ENCODE measurements at regions not wholly inside any gene's neighbourhood (a gene's known extent, or its start where the extent isn't known, plus 50 kb on each side); places are given as distances from the start of the nearest gene placed in this dataset.

GRCh38 chr2:171225302-171225980, 64.7 kb upstream of the TLK1 start:
- no peak for DNase-seq

DNA sequence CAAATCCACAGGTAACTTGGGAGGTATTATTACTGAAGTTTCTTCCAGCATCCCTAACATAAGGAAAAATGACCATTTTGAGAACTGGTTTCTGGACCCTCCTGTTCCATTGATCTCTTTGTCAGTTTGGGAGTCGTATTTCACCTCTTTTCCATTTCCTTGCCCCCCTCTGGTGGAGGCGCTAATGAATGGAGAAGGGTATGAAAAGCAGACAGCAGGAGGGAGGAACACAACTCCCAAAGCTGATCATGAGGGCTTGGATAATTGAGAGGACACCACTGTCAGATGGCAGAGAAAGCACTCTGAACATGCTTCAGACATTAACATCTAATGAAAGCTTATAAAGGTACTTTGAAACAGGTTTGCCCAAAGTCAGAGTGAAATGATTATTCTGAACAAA, 56.6 kb upstream of the TLK1 start:
- DNase-seq: no peak

DNA sequence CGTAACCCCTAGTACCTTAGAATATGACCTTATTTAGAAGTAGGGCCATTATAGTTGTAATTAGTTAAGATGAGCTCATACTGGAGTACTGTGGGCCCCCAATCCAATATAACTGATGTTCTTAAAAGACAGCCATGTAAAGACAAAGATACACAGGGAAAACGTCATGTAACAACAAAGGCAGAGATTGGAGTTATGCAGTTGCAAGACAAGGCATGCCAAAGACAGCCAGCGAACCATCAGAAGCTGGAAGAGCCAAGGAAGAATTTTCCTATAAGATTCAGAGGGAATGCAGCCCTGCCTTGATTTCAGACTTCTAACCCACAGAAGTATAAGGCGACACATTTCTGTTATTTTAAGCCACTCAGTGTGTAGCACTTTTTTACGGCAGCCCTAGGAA, 55.9 kb upstream of the TLK1 start:
- no peak for DNase-seq

GRCh38 chr2:171214093-171214492, 53.4 kb upstream of the TLK1 start:
- no peak for DNase-seq

- peak; percentile 11 to 31 for DNase-seq
Observed at GRCh38 chr2:171210864-171211431, 50.3 kb upstream of the TLK1 start.
